NT2/D1 (cell line): ENCODE measurements at regions not wholly inside any gene's neighbourhood (a gene's known extent, or its start where the extent isn't known, plus 50 kb on each side); places are given as distances from the start of the nearest gene placed in this dataset.

Experiments
- DNase-seq: peaks from one replicate; pipeline ENCODE4 v3.0.0-alpha.2; 2011; ENCODE audit warnings: low read depth, low spot score
- H3K27me3 ChIP-seq: 2 replicates; pipeline ENCODE4 v1.6.0; 2011; ENCODE audit warnings: mild to moderate bottlenecking; ENCODE audit not compliant: insufficient read length, insufficient read depth
- H3K36me3 ChIP-seq: 2 replicates; pipeline ENCODE4 v1.6.1; 2011; ENCODE audit warnings: mild to moderate bottlenecking, low read length, mixed read lengths; ENCODE audit not compliant: insufficient read depth, insufficient read length
- H3K4me1 ChIP-seq: 2 replicates; pipeline ENCODE4 v1.5.1; 2011; ENCODE audit not compliant: insufficient read depth, insufficient read length
- H3K4me3 ChIP-seq: 2 replicates; pipeline ENCODE4 v1.5.1; 2011; ENCODE audit warnings: low read depth; ENCODE audit not compliant: insufficient read length
- H3K9ac ChIP-seq: 2 replicates; pipeline ENCODE4 v1.6.0; 2011; ENCODE audit warnings: low read depth; ENCODE audit not compliant: insufficient read length
- H3K9me3 ChIP-seq: 2 replicates; pipeline ENCODE4 v1.5.1; 2011; ENCODE audit warnings: mild to moderate bottlenecking, low read length; ENCODE audit not compliant: insufficient read depth
- SUZ12 ChIP-seq: IDR thresholded peaks from 2 replicates; pipeline ENCODE4 v1.6.1; 2011; ENCODE audit not compliant: insufficient read length, insufficient read depth; ENCODE audit errors: extremely low read depth
- YY1 ChIP-seq: IDR thresholded peaks from 2 replicates; pipeline ENCODE4 v1.6.1; 2011; ENCODE audit not compliant: insufficient read length, insufficient read depth
- ZNF274 ChIP-seq: IDR thresholded peaks from 2 replicates; pipeline ENCODE4 v1.6.1; 2011; ENCODE audit warnings: mild to moderate bottlenecking, low read depth, low read length

- Histone ChIP-seq H3K36me3 (no peaks in the 10 kb centered on the region), H3K27me3 (no peaks in the 10 kb centered on the region), H3K9me3 (no peaks in the 10 kb centered on the region), H3K4me3 (no peak overlapping the region), H3K9ac (no peak overlapping the region), H3K4me1 (no peaks in the 10 kb centered on the region)
- TF ChIP-seq ZNF274 = no peak
- TF ChIP-seq SUZ12 = no peak
- TF ChIP-seq YY1 = no peak
- no peak for DNase-seq
These were observed 86.9 kb downstream of the CNTN3 start for GRCh38 chr3:74527566-74527965.

DNA sequence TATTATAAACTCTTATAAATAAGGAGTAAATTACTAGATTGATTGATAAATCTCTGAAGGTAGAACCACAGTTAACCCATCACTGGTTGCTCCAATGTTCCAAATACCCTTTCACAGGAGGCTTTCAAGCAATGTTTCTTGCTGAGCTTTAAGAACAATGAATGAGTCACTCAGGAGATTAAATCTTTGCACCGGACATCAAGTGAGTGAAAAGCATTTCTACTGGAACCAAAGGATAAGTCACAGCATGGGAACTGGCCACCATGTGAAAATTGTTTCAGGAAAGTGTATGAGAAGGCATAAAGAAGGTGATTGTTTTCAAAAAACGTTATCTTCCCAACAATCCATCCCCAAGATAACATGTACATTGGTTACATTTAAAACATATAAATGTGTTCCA, 90.6 kb downstream of the CNTN3 start:
- H3K4me1 ChIP-seq = no peaks in the 10 kb centered on the region
- DNase-seq = no peak
- no peak overlapping the region for H3K4me3 ChIP-seq
- H3K27me3 ChIP-seq = no peaks in the 10 kb centered on the region
- TF ChIP-seq YY1 (no peak), ZNF274 (no peak), SUZ12 (no peak)
- H3K9ac ChIP-seq = no peak overlapping the region
- H3K36me3 ChIP-seq = no peaks in the 10 kb centered on the region
- no peaks in the 10 kb centered on the region for H3K9me3 ChIP-seq

DNA sequence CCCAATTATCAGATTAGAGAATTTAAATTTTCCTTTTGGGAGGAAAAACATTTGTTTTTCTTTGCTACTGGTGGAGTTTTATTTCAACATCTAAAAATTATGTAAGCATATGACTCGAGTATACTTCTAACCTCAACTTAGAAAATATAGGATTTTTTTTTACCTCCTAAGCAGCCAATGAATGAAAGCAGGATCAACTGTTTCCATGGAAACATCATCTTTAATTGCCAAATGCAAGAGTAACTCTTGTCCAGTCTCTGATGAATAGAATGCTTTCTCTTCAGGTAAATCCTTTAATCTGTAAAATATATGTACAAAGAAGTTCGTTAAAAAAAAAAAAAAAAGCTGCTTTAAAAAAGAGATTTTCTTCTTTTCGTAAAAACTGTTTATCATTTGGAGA, 93.6 kb downstream of the CNTN3 start:
- TF ChIP-seq YY1 = no peak
- no peak for TF ChIP-seq ZNF274
- no peak for TF ChIP-seq SUZ12
- no peak overlapping the region for H3K9ac ChIP-seq
- DNase-seq = no peak

DNA sequence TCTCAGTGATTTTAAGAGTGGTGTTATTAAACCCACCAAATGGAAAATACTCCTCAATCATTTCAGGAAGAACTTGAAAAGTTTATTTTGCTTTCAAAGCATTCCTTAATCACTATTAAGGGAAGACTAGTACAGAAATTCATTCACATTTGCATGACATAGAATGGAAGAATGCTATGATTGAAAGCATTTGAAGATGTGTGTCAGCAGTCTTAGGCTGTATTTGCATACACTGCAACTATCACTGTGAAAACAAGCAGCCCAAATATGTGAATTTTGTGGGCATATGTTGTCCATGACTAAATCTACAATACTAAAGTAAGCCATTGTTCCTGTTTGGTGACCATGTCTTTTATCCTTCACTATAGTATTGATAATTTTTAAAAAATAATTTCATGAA, 95.8 kb downstream of the CNTN3 start:
- Histone ChIP-seq H3K4me3 (no peak overlapping the region), H3K36me3 (no peaks in the 10 kb centered on the region), H3K27me3 (no peaks in the 10 kb centered on the region), H3K9me3 (no peaks in the 10 kb centered on the region), H3K4me1 (no peaks in the 10 kb centered on the region), H3K9ac (no peak overlapping the region)
- TF ChIP-seq YY1 (no peak), SUZ12 (no peak), ZNF274 (no peak)
- DNase-seq = no peak

More for the DNA sequence above, 93.6 kb downstream of the CNTN3 start:
- Histone ChIP-seq H3K4me3 (no peak overlapping the region), H3K27me3 (no peaks in the 10 kb centered on the region), H3K9me3 (no peaks in the 10 kb centered on the region), H3K36me3 (no peaks in the 10 kb centered on the region), H3K4me1 (no peaks in the 10 kb centered on the region)

DNA sequence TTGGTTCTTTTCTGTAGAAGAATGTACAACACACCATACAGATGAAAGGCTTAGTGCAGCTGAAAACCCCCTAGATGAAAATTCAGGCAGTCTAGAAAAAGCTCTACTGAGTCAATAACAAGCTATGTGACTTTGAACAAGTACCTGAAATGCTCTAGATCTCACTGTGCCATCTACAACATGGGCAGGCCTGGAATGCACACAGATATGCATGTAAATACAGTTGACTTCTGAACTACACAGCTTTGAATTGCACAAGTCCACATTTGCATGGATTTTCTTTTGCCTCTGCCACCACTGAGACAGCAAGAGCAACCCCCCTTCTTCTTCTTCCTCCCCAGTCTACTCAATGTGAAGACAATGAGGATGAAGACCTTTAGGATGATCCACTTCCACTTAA, 98.4 kb downstream of the CNTN3 start:
- H3K27me3 ChIP-seq = no peaks in the 10 kb centered on the region
- DNase-seq = no peak
- H3K36me3 ChIP-seq = no peaks in the 10 kb centered on the region
- no peaks in the 10 kb centered on the region for H3K9me3 ChIP-seq
- no peak overlapping the region for H3K9ac ChIP-seq
- no peaks in the 10 kb centered on the region for H3K4me1 ChIP-seq
- no peak for TF ChIP-seq ZNF274
- no peak overlapping the region for H3K4me3 ChIP-seq

- DNase-seq = no peak
- H3K27me3 ChIP-seq = no peaks in the 10 kb centered on the region
- H3K9ac ChIP-seq = no peak overlapping the region
- H3K36me3 ChIP-seq = no peaks in the 10 kb centered on the region
- H3K4me3 ChIP-seq = no peak overlapping the region
- H3K9me3 ChIP-seq = no peaks in the 10 kb centered on the region
- H3K4me1 ChIP-seq = no peaks in the 10 kb centered on the region
- TF ChIP-seq SUZ12 = no peak
- TF ChIP-seq ZNF274 = no peak
- TF ChIP-seq YY1 = no peak
These were observed 99.0 kb downstream of the CNTN3 start for GRCh38 chr3:74515451-74515850.

GRCh38 chr3:74511078-74511477, 103.4 kb downstream of the CNTN3 start:
- H3K4me1 ChIP-seq = no peaks in the 10 kb centered on the region
- no peaks in the 10 kb centered on the region for H3K36me3 ChIP-seq
- H3K9me3 ChIP-seq = no peaks in the 10 kb centered on the region
- no peak overlapping the region for H3K9ac ChIP-seq
- no peak overlapping the region for H3K4me3 ChIP-seq
- H3K27me3 ChIP-seq = no peaks in the 10 kb centered on the region
- no peak for DNase-seq
- no peak for TF ChIP-seq ZNF274
- no peak for TF ChIP-seq SUZ12
- no peak for TF ChIP-seq YY1

DNA sequence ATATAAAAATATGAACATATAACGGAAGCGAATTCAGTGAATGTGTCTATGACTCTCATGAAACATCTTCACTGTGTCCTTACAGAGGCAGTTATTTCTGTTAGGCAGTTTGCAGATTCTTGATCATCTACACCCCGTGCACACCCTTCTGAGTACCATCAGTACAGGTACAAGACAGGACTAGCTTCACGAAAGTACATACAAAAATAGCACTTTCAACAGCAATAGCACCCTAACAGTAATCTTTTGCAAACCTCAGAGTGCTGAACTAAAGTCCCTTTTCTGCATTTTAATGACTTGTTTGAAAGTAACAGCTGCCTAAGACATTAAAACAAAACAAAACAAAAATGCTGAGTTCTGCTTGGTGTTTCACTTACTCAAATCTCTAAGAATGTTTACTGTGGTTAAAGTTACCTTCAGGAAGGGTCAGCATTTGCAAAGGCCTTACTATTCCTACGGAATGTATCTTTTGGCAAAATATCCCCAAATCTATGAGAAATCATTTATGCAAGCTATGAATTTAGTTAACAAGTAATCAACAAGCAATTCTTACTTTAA, 104.1 kb downstream of the CNTN3 start:
- Histone ChIP-seq H3K4me3 (no peak overlapping the region), H3K9ac (no peak overlapping the region), H3K9me3 (no peaks in the 10 kb centered on the region), H3K36me3 (no peaks in the 10 kb centered on the region), H3K4me1 (no peaks in the 10 kb centered on the region), H3K27me3 (no peaks in the 10 kb centered on the region)
- TF ChIP-seq ZNF274 = no peak
- TF ChIP-seq SUZ12 = no peak
- TF ChIP-seq YY1 = no peak
- DNase-seq = no peak
